ENCODE measurements at regions not wholly inside any gene's neighbourhood (a gene's known extent, or its start where the extent isn't known, plus 50 kb on each side); places are given as distances from the start of the nearest gene placed in this dataset.
"Not testable (repeated sequence)": the region's sequence is repeated elsewhere in the genome, so short reads cannot be mapped to it uniquely, and the experiment has no call there.

DNA sequence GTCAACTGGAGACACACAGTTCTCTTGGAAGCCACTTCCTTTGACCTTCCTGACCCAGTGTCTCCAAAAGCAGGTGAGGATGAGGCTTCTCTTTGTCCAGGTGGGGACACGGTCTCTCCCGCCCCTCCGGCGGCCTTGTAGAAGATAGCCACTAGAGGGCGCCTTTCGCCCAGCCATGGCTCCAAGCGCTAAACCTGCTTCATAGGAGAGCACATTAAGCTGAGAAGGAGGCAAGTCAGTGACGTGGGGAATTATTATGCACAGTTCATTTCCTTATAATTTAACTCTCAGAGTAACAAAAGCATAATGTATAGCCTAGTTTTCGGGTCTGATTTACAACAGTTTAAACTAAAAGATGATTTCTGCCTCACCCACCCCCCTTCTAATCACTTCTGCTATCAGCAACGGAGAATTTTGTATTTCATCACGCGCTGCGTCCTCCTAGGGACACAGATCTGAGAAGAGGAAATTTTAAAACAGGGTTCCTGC lies 208.7 kb downstream of the ICOS start:
- DNase-seq, result peak; percentile 74

DNA sequence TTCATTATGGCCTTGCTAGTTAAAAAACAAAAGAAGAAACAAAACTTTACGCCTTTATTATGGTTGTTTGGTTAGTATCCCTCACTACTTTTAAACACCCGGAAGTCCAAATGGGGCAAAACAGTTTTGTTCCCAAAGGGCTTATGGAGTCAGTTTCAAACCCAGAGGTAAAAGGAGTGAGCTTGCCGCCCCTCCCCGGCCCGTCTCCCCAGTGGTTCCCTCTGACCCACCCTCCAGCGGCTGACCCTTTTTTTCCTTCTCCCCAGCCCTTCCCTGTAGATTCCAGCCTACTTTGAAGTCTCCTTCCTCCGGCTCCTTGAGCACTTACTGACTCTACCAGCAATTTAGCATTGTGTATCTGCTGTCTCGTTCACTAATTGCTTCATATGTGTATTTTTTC lies 209.2 kb downstream of the ICOS start:
- no peak for DNase-seq

DNA sequence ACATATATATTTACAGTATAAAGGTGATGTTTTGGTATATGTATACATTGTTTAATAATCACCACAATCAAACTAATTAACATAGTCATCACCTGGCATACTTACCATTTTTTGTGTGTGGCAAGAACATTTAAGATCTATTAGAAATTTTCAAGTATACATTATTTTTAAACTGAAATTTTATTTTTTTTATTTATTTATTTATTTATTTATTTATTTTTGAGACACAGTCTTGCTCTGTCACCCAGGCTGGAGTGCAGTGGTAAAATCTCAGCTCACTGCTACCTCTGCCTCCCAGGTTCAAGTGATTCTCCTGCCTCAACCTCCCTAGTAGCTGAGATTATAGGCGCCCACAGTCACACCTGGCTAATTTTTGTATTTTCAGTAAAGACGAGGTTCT lies 210.5 kb downstream of the ICOS start:
- not testable (repeated sequence) for DNase-seq

DNA sequence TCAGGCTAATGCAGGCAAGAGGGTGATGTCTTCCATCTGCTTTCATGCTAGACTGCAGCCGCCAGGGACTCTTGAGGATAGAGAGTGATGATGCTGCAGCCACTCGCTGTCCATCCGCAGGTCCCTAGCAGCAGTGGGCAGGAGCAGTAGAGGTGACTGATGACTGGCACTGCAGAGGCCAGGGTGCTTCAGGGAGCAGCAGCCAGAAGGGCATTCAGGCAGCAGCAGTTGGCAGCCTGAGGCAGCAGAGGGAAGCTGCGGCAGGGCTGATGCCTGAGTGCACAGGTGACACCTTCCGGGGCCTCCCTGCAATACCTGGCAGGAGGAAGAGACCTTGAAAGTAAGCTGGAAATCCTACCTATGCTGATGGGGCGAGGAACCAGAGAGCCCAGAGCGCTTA lies 214.2 kb downstream of the ICOS start:
- DNase-seq, result no peak

DNA sequence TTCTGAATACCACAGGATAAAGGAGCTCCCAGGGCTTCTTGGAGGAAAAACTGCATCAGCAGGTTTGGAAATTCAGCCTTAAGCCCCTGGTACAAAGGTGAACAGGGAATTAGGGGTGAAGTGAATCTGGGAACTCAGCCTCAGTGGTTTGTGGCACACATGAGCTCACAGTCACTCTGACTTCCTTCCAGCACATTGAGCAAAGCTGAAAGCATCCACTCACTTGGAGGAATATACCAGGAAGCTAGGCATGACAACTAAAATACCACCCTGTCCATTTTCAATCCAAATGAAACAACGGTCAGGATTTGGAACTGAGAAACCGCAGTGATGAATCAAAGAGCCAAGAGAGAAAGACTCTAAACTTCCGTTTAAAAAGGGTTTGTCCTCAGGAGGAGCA lies 216.1 kb downstream of the ICOS start:
- no peak for DNase-seq

DNA sequence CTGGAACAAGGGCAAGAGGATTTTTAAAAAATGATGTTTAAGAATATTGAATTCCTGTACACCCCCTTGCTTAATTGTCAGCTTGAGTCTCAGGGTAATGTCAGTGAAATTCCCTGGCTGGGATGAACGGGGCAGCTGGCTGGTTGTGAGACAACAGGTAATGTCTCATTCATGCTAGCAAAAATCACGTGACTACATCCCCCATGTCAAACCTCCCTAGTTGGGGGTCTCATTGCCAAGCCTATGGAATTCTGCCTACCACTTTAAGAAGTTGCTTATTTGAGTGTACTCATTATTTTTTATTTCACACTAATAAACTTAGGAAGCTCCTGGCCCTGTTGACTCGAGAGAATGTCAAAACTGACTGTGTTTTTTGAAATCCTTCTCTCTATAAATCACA lies 218.3 kb downstream of the ICOS start:
- no peak for DNase-seq

DNA sequence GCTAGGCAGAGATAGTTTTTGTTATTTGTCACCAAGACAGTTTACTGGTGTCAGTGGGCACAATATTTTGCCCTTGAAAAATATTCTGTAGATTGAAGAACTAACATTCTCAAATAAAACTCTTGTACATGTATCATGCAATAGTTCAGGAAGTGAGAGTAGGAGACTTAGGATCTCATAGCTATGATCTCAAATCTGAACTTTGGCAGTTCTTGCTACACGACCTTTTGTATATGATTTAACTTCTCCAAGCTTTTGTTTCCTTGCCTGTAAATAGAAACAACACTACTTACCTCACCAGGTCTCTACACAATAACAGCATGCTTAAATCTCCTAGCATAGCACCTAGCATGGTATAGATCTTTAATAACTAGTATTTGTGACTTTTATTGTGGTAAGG lies 219.9 kb downstream of the ICOS start:
- DNase-seq, result no peak

DNA sequence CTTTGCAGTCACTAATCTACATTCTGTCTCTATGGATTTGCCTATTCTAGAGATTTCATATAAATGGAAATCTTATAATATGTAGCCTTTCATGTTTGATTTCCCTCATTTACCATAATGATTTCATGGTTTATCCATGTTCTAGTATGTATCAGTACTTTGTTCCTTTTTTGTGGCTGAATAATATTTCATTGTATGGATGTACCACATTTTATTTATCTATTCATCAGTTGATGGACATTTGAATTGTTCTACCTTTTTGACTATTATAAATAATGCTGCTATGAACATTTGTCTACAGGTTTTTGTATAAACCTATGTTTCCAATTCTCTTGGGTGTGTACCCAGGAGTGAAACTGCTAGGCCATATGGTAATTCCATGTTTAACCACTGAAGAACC lies 221.1 kb downstream of the ICOS start:
- DNase-seq, result no peak

DNA sequence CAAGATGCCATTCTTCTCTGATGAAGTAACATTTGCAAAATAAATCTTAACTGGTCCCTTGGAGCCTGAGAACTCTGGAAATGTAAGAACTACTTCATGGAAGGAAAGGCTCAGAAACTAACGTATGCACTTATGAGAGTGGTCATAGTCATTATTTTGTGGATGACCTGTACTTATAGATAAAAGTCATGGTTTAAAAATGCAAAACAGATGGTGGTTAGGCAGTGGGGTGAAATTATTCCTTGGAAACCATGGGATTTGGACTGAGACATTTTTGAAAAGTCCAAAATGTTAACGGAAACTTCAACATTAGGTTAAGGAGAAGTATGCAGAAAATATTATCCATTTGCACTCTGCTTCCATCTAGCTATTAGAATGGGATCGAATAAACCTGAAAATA lies 223.0 kb downstream of the ICOS start:
- DNase-seq, result no peak

DNA sequence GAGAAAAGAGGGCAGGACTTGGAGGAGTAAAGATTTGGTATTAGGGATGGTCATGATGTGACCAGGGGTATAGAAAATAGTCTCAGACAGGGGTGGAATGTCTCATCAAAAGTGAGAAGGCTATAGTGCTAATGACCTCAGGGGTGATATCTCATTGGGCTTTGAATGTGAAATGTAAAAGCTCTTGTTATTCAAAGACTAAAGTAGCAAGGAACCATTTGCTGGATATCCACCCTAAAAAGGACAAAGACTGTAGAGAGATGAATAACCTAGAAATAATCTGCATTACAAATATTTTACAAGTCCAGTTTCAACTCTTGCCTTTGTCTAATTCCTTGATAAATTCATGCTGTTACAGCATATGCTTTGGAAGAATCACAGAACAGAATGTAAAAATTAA lies 224.4 kb downstream of the ICOS start:
- no peak for DNase-seq

DNA sequence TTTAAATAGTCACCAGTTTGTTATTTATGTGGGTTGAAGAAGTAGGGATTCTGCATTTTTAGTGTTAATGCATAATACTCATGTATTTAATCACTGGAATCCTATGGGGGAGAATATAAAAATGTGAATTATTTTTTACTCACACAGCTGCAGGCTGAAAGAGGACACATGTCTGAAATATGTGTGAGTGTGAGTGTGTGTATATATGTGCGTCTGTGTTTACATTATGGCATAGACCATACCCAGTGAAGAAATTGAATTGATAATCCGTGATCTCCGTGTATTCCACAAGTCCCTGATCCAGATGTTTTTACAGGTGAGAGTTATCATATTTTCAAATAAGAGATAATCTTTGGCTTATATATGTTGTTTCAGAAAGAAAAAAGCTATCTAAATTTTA lies 225.3 kb downstream of the ICOS start:
- DNase-seq, result no peak

DNA sequence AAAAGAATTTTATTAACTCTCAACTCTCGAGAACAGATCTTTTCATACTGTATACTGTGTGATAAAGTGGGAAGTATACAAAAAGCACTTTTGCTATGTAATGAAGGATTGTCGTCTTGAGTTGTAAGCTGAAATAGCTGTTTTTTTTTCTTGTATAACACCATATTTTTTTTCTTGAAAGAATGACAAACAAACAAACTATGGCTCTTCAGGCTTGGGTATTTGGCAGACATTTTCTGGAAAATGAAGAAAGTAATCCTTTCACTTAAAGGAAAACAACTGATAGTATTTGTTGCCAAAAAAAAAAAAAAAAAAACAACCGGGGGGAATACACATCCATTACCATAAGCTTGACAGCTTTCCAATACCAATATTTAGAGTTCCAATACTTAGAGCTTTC lies 230.4 kb downstream of the ICOS start:
- DNase-seq, result no peak

DNA sequence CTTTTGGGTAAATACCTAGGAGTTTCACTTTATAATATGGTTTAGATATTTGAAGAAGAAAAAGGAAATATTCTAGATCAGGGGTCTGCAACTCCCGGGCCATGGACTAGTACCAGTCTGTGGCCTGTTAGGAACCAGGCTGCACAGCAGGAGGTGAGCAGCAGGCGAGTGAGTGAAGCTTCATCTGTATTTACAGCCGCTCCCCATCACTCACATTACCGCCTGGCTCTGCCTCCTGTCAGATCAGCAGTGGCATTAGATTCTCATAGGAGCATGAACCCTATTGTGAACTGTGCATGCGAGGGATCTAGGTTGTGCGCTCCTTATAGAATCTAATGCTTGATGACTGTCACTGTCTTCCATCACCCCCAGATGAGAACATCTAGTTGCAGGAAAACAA lies 231.1 kb downstream of the ICOS start:
- DNase-seq, result not testable (repeated sequence)

DNA sequence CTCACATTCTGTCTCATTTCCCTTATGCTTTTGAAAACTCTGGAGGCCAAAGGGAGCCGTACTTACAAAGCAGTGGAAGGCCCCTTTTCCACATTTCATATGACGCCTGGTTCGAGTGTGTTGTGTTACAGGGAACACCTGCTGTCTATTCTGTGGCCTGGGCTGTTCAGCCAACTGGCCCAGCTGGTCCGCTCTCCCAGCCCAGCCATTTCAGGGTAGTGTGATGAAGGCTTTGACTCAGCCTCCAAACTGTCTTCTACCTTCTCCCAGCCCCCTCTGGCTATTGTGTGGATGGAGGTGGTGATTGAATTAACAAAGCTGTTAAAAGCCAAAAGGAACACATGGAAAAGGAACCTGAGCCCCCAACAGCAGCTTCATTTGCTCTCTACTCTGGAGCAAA lies 233.8 kb downstream of the ICOS start:
- DNase-seq, result no peak

DNA sequence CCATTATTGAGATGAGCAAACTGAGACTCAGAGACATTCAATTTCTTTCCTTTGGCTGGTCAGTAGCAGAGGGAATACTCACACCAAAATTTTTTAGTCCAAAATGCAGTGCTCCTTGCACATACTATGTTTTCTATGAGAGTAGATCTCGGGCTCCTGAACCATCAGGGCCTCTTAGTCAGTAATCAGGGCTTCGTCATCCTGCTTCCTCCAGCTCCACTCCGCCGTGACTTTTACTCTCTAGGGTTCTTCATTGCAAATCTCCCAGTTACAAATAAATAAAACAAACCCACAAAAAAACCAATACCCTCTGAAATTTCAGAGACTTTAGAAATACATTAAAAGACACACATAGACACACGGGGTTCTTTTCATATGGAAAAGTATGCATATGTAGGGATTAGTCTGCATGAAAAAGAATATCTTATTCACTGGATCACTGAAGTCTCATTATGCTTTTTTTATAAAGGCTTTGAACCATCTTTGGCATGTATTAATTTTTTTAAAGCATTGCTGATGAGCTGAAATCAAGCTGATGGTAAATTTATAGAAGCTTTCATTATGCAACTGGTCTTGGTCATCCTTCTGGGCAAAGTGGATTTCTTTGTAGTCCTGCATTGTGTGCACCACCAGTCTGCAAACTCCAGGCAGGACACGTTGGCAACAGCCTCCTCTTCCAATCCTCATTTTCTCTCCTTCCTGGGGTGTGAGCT lies 235.0 kb downstream of the ICOS start:
- no peak for DNase-seq

DNA sequence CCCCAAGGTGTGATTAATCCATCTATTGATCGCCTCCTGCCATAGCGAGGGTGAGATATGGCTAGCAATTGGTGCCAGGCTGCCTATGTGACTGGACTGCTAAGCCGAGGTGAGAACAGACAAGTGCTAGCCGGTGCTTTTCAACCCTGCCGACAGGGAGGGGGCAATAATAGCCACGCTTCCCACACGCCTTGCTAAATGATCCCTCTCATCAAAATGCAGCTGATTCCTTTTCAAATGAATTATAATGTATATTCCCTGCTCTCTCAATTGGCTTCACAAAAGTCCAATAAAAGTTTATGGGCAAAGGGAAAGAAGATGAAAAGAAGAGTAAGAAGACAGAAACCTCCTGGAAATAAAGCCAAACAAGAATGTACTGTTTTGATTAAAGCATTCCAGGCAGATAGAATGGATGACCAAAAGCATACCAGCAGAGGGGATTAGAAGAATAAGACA lies 235.6 kb downstream of the ICOS start:
- DNase-seq, result no peak

DNA sequence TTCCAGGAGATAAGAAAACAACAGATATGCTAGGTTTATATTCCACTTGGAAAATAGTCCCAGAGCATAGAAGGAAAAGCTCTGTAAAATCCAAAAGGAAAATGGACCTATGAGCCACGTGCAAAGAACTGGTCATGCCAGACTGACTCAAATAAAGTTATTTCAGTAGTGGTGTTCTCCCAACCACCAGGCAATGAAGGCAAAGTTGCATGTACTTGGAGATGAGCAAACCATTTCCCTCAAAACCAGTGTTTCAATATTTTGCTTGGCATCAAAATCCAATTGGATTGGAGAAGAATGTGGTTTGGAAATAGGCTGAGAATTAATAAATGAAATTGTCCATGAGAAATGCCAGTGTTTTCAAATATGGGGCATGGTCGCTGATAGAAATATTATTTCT lies 237.5 kb downstream of the ICOS start:
- DNase-seq, result no peak

DNA sequence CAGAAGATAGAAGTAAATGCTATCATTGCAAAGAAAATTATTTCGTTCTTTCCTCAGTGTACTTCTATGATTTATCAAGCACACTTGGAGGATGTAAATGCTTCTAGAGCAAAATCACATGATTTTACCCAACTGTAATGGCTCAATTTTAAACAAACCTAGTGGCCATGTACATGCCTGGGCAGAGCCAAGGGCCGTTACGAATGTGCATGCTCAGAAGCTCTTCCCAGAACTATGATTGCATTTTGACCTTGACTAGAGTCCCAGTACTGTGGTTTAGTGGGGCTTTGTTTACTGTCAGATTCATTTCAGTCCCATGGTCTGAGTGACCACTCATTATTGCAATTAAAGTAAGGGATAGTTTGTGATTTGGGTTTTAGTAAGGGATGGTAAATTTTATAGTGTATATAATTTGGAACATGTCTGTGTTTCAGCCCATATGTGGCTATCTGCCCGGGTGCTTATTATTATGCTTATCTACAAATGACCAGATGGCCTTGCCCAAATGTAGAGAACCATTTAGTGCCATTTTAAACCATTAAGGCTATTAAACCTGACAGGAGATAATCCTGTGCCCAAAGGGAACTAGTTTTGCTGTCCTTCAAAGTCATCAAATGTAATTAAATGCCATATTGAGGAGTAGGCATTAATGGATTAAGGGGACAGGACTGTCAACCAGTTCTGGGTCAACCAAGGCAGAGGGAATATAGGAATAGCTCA lies 239.1 kb downstream of the ICOS start:
- DNase-seq, result no peak

DNA sequence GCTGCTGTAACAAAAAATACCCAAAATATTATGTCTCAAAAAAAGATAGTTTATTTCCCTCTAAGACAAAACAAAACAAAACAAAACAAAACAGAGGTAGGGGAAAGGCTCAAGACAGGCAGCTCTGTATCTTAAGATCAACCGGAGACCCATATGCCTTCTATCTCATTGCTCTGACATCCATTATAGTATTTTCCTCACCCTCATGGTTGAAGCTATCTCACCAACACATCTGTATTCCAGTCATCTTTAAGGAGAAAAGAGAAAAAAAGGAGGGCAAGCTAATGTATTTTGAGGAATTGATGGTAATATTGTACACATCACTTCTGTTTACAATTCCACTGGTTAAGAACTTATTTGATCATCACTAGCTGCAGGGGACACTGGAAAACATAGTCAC lies 239.7 kb downstream of the ICOS start:
- no peak for DNase-seq

DNA sequence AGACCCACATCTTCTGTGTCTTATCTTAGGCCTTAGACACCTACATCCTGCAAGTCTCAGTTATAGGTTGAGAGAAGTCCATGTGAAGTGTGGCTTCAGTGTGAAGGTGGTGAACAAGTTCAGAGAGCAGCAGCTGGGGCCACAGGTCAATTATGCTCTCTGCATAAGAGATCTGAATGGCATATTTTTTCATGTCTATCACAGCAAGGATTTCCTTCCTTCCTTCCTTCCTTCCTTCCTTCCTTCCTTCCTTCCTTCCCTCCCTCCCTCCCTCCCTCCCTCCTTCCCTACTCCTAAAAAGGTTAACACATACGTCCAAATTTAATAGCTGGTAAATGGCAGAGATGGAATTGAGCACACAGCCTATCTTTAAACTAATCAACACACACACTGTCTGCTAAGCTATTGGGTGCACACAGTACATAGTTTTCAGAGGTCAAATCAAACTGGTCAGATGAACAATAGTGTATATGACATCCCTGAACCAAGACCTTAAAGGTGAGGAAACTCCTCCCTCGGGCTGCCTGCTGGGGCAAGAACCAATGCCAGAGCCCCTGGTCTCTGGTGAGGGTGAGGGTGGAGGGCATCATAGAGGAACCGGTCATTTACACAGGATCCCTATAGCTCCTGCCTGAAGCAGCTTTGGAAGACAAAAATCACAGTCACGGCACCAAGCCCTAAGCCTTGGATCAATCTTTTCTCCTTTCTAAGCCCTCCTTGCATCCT lies 240.9 kb downstream of the ICOS start:
- DNase-seq, result no peak

DNA sequence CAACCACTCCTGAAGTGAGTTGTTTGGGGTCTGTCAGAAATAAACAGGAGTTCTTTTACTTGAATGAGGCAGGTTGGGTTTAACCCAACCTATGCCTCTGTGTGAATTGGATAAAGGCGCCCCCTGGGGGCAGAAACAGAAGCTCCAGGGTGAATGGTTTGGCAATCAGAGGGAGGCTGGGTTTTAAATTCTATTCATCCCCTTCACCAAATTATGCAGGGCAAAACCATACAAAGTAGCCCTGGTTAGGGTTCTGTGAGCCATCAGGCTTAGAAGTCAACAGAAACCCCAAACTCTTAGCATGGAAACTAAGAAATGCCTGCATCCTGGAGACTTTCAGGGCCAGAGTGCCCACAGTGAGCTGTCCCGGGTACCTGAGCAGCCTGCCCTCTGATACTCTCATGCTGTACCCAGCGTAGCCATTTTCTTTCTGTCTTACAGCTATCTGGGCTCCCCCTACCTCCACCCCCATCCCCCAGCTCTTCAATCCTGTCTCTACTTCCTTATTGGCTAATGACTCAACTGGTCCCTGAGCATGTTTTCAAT lies 241.5 kb downstream of the ICOS start:
- peak; percentile 70 for DNase-seq

DNA sequence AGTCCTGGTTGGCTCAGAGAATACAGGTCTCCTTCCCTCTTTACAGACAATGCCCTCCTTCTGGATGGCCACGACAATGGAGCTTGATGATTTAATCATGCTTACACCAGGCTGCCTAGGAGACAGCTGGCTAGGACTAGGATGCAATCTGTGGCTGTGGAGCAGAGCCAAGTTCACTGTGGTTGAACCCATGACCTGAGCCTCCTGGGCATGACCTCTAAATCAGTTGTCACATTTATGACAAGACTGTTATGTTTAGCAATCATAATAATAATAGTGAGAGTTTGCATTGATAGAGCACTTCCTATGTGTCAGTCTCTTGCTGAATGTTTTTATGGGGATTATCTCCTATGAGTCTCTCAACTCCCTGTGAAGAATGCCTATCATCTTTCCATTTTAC lies 244.1 kb downstream of the ICOS start:
- DNase-seq, result no peak

DNA sequence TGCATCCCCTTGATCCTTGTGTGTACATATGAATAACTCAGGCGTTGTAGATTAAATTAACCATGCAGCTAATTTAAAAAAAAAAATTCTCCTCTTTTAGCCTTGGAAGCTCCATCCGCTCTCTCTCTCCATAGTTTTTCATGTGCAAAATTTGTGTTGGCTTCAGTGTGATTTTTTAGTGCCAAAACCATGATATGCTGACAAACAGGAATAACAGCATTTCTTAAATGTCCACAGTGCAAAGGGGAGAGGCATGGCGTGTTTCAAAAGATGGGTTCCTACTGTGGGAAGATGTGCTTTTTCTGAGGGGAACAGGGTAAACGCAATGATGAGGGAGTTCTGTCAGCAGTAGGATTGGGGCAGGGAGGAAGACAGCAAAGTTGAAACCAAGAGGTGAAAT lies 247.0 kb downstream of the ICOS start:
- no peak for DNase-seq

DNA sequence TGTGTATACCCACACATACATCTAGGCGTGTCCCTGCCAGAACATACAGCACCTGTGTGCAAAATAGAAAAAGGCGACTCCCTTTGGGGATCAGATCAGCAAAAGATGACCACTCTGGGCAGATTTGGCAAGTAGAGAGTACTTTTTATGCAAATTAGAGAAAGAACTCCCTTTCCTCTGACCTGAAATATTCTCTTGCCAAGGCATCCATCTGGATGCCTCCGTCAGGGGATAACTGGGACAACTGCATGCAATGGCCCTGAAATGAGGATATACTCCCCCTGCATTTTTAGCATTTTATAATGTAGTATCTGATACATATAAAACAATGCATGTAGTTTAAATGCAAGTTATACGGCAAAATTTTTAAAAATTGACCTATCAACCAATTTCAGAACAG lies 247.7 kb downstream of the ICOS start:
- no peak for DNase-seq

Data from activated CD8-positive, alpha-beta memory T cell treated with anti-CD3 and anti-CD28 coated beads, Interleukin-2, amount 50 U/mL, for 4 hours (primary cell).